GM19324 (cell line): ENCODE measurements at regions not wholly inside any gene's neighbourhood (a gene's known extent, or its start where the extent isn't known, plus 50 kb on each side); places are given as distances from the start of the nearest gene placed in this dataset.

Experiments
- ATAC-seq: cut with Tn5 transposase; IDR thresholded peaks from one replicate; pipeline ENCODE4 v1.9.1; 2021; ENCODE audit warnings: mild to moderate bottlenecking, moderate library complexity; ENCODE audit not compliant: unreplicated experiment, low FRiP score

DNA sequence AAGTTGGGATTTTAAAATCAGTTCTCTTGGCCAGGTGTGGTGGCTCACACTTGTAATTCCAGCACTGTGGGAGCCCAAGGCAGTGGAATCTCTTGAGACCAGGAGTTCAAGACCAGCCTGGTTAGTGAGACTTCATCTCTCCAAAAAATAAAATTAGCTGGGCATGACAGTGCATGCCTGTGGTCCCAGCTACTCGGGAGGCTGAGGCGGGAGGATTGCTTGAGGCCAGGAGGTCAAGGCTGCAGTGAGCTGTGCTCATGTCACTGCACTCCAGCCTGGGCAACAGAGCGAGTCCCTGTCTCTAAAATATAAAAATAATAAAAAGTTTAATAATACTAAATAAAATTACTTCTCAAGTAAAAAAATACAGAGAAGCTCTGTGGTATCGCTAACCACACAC is 77.5 kb downstream of the FOXA2 start:
- ATAC-seq: no peak

- no peak for ATAC-seq
Measured at GRCh38 chr20:22504829-22505377, 79.5 kb downstream of the FOXA2 start.

- ATAC-seq: no peak
Measured at GRCh38 chr20:22503577-22503976, 80.8 kb downstream of the FOXA2 start.

DNA sequence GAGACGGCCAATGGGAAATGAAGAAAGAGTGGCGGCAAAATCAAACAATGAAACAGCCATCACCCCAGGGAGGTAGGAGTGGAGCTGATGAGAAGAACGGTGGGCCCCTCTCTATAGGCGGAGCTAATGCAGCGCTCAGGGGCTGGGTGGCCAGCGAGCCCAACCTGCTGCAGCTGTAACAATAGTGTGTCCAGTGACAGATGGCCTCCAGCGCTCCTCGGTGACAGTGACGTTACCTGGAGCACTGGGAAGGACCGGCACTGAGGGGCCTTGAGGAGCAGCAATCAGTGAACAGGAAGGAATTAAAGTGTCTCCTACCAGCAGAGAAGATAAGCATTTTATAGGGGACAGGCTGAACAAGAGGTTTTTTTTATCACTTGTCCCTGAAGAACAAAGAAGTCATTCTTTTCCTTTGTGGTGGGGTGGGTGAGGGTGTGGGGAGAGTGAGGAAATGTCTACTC is 81.6 kb downstream of the FOXA2 start:
- no peak for ATAC-seq

DNA sequence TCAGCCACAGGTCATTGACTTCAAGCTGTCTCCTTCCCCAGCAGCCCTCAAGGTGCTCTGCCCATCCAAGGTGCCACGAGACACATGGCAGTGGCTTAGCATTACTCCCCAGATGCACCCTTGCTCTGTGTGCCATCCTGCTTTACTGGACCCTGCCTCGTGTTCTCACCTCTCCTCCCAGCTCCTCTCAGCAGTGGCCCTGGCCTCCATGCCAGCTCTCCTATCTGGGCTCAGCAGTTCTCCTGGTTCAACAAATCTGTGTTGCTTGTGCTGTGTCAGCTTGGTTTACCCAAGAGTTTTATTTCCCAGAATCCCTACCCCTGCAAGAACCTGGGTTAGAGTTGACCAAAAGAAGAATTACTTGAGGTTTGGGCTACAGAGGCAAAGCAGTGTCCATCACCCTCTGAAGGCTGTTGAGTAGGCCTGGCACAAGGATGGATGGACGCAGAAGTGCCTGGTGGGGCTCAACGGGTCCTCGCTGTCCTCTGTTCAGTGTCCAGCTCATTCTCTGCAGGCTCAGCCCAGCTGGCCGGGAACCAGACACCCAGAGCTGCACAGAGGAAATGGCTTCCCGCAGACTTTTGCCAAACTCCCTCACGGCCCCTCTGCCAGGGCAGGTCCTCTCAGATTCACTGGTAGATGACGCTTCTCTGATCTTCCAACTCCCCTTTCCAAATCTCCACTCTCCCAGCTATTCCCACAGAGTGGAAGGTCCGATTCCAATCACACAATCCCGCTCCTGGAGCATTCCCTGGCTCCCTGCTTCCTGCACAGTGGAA is 82.6 kb downstream of the FOXA2 start:
- no peak for ATAC-seq

- ATAC-seq: no peak
Measured at GRCh38 chr20:22501034-22501433, 83.3 kb downstream of the FOXA2 start.

DNA sequence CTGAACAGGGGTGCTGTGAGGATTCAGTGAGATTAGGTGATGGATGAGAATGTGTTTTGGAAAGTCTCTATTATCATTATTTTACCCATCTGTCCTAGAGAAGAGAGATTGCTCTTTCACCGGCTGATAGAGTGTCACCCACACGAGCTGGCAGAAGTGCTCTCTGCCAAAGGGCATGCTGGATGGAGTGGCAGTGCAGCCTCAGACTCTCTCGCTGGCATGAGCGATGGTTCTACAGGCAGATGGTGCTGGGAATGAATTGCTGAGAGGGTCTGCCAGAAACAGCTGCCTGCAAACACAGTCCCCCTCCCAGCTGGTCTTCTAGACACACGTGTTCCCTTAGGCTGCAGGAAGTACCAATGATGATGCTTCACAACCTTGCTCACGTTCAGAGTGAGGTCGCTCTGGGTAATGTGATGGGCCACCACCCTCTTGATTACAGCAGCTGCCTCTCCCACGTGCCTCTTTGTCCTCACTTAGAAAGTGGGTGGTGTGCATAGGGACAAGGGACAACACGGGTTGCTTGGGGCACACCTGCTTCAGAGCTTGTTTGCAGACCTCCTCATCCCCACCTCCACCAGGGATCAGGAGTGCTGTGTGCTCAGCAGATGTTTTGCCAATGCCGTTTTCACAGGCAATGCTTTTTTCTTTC is 84.7 kb downstream of the FOXA2 start:
- no peak for ATAC-seq

DNA sequence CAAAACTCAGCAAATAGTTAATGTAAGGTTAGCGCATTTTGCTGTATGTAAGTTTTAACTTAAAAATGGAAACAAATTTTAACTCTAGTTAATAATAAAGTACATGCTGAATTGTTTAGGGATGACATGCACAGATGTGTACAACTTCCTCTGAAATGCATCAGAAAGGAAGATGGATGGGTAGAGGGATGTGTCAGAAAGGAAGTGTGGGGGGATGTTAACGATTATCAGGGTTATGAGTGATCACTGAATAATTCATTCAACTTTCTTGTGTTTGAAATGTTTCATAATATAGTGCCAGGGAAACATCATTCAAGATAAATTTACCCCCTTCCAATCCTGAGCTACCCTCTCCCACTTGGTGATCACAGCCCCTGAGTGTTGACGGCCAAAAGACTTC is 87.6 kb downstream of the FOXA2 start:
- ATAC-seq: no peak

DNA sequence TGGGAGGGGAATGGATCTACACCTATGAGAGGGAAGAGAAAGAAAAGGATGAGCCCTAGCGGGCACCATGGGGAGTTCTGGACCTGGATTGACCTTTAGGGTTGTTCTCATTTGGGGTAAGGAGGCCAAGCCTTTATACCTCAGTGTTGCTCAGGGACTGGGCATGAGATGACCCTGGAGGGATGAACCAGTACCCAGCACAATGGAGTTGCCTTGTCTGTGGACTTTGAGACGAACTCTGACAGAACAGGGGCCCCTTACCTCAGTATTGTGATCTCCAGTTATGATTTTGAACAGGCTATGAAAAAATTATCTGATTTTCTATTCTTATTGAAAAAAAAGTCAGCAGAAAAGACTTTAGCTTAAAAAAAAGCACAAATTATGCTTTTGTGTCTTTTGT is 88.6 kb downstream of the FOXA2 start:
- ATAC-seq: no peak

- no peak for ATAC-seq
Measured at GRCh38 chr20:22495172-22495571, 89.2 kb downstream of the FOXA2 start.

- no peak for ATAC-seq
Measured at GRCh38 chr20:22492497-22492896, 91.9 kb downstream of the FOXA2 start.

- no peak for ATAC-seq
Measured at GRCh38 chr20:22491194-22491505, 93.2 kb downstream of the FOXA2 start.

- ATAC-seq: no peak
Measured at GRCh38 chr20:22490287-22491193, 93.8 kb downstream of the FOXA2 start.

- ATAC-seq: no peak
Measured at GRCh38 chr20:22489626-22490286, 94.6 kb downstream of the FOXA2 start.

GRCh38 chr20:22480336-22480735 is 104.0 kb downstream of the FOXA2 start:
- ATAC-seq: no peak

GRCh38 chr20:22475662-22476061 is 108.7 kb downstream of the FOXA2 start:
- ATAC-seq: peak; percentile 98

- no peak for ATAC-seq
Measured at GRCh38 chr20:22474224-22474623, 110.1 kb downstream of the FOXA2 start.

DNA sequence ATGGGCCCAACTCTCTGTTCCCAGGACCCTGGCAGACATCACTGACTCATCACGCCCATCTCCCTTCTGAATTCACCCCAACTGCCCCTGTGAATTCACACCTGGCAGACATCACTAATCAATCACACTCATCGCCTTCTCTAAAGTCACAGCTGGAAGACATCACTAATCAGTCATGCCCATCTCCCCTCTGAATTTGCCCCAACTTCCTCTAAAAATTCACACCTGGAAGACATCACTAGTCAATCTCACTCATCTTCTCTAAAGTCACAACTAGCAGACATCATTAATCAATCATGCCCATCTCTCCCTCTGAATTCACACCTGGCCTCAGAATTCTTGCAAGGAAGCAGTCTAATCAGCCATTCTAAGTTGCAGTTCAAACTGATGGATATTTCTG is 111.1 kb downstream of the FOXA2 start:
- no peak for ATAC-seq

GRCh38 chr20:22472447-22473100 is 111.8 kb downstream of the FOXA2 start:
- ATAC-seq: no peak
